ENCODE measurements at regions not wholly inside any gene's neighbourhood (a gene's known extent, or its start where the extent isn't known, plus 50 kb on each side); places are given as distances from the start of the nearest gene placed in this dataset.
"Not testable (repeated sequence)": the region's sequence is repeated elsewhere in the genome, so short reads cannot be mapped to it uniquely, and the experiment has no call there.

GRCh38 chr12:124472690-124473279, 94.6 kb downstream of the NCOR2 start:
- H3K4me3 ChIP-seq (replicated peaks; ENCODE audit: low read depth, low read length), result no peak overlapping the region
- TF ChIP-seq, protein P1, sequence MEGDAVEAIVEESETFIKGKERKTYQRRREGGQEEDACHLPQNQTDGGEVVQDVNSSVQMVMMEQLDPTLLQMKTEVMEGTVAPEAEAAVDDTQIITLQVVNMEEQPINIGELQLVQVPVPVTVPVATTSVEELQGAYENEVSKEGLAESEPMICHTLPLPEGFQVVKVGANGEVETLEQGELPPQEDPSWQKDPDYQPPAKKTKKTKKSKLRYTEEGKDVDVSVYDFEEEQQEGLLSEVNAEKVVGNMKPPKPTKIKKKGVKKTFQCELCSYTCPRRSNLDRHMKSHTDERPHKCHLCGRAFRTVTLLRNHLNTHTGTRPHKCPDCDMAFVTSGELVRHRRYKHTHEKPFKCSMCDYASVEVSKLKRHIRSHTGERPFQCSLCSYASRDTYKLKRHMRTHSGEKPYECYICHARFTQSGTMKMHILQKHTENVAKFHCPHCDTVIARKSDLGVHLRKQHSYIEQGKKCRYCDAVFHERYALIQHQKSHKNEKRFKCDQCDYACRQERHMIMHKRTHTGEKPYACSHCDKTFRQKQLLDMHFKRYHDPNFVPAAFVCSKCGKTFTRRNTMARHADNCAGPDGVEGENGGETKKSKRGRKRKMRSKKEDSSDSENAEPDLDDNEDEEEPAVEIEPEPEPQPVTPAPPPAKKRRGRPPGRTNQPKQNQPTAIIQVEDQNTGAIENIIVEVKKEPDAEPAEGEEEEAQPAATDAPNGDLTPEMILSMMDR (IDR thresholded peaks at IDR 0.05; ENCODE audit: low read length, missing control alignments), result no peak
- no peak for DNase-seq (ENCODE audit: low read depth)

- TF ChIP-seq, protein P1 (IDR thresholded peaks at IDR 0.05; ENCODE audit: low read length, missing control alignments), result no peak
- H3K4me3 ChIP-seq (replicated peaks; ENCODE audit: low read depth, low read length), result no peak overlapping the region
- no peak for DNase-seq (ENCODE audit: low read depth)
Measured at GRCh38 chr12:124471828-124472227, 95.6 kb downstream of the NCOR2 start.

- no peak overlapping the region for H3K4me3 ChIP-seq (replicated peaks; ENCODE audit: low read depth, low read length)
- no peak for DNase-seq (ENCODE audit: low read depth)
- TF ChIP-seq, protein P1 (IDR thresholded peaks at IDR 0.05; ENCODE audit: low read length, missing control alignments), result no peak
Measured at GRCh38 chr12:124470806-124471205, 96.6 kb downstream of the NCOR2 start.

GRCh38 chr12:124470139-124470538, 97.3 kb downstream of the NCOR2 start:
- no peak overlapping the region for H3K4me3 ChIP-seq (replicated peaks; ENCODE audit: low read depth, low read length)
- DNase-seq (ENCODE audit: low read depth), result no peak
- TF ChIP-seq, protein P1 (IDR thresholded peaks at IDR 0.05; ENCODE audit: low read length, missing control alignments), result no peak

GRCh38 chr12:124469193-124469888, 98.1 kb downstream of the NCOR2 start:
- H3K4me3 ChIP-seq (replicated peaks; ENCODE audit: low read depth, low read length), result no peak overlapping the region
- TF ChIP-seq, protein P1 (IDR thresholded peaks at IDR 0.05; ENCODE audit: low read length, missing control alignments), result peak; percentile 73
- no peak for DNase-seq (ENCODE audit: low read depth)

GRCh38 chr12:124467549-124467948, 99.9 kb downstream of the NCOR2 start:
- not testable (repeated sequence) for DNase-seq (ENCODE audit: low read depth); H3K4me3 ChIP-seq (replicated peaks; ENCODE audit: low read depth, low read length)

- no peak overlapping the region for H3K4me3 ChIP-seq (replicated peaks; ENCODE audit: low read depth, low read length)
- peak; percentile 93 for DNase-seq (ENCODE audit: low read depth)
- TF ChIP-seq, protein P1 (IDR thresholded peaks at IDR 0.05; ENCODE audit: low read length, missing control alignments), result peak; percentile 28
Measured at GRCh38 chr12:124466216-124467128, 100.9 kb downstream of the NCOR2 start.

Measured in fibroblast of pulmonary artery (primary cell).